ENCODE measurements at regions not wholly inside any gene's neighbourhood (a gene's known extent, or its start where the extent isn't known, plus 50 kb on each side); places are given as distances from the start of the nearest gene placed in this dataset.

DNA sequence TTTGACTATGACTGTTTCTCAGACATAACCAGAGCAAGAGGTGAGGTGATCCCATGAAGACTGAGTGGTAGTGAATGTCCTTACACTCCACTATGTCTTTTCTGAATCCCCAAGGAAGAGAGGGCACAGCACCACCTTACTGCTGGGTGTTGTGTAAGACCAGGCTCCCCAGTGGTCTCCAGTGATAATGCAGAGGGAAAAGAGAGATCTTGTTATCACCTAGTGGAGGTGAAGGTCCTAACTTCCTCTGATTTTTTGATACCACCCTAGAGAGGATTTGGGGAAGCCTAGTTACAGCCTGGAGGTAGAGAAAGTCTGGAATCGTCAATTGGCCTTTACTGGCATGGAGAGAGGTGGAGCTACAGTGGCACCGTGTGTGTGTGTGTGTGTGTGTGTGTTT lies 288.0 kb upstream of the BCHE start:
- no peaks in the 10 kb centered on the region for H3K27me3 ChIP-seq
- no peak overlapping the region for H3K4me3 ChIP-seq
- DNase-seq (ENCODE audit: low spot score in 2 of 2) = no peak
- no peaks in the 10 kb centered on the region for H3K36me3 ChIP-seq
- TF ChIP-seq, protein P1, sequence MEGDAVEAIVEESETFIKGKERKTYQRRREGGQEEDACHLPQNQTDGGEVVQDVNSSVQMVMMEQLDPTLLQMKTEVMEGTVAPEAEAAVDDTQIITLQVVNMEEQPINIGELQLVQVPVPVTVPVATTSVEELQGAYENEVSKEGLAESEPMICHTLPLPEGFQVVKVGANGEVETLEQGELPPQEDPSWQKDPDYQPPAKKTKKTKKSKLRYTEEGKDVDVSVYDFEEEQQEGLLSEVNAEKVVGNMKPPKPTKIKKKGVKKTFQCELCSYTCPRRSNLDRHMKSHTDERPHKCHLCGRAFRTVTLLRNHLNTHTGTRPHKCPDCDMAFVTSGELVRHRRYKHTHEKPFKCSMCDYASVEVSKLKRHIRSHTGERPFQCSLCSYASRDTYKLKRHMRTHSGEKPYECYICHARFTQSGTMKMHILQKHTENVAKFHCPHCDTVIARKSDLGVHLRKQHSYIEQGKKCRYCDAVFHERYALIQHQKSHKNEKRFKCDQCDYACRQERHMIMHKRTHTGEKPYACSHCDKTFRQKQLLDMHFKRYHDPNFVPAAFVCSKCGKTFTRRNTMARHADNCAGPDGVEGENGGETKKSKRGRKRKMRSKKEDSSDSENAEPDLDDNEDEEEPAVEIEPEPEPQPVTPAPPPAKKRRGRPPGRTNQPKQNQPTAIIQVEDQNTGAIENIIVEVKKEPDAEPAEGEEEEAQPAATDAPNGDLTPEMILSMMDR (IDR thresholded peaks at IDR 0.05) = no peak
- H3K9me3 ChIP-seq = no peaks in the 10 kb centered on the region
- H3K4me1 ChIP-seq = no peaks in the 10 kb centered on the region
- intact Hi-C loops (cut with DNase I) = no loop called here
- H3K27ac ChIP-seq = no peak overlapping the region

DNA sequence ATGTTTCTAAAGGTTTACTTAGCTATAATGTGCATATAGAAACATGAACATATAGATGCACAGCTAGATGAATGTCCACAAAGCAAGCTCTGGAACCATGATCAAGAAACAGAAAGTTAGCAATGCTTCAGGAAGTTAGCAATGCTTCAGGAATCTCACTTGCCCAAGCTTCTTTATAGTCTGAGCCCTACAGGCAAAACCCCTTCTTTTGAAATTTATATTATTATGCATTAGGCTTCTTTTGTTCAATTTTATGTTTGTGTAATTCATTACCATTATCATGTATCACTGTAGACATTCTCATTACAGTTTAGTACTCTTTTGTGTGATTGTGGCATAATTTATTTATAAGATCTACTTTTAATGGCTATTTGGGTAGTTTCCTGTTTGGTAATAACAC lies 286.4 kb upstream of the BCHE start:
- no peak overlapping the region for H3K27ac ChIP-seq
- H3K9me3 ChIP-seq = no peaks in the 10 kb centered on the region
- H3K4me1 ChIP-seq = no peaks in the 10 kb centered on the region
- H3K36me3 ChIP-seq = no peaks in the 10 kb centered on the region
- no peak overlapping the region for H3K4me3 ChIP-seq
- H3K27me3 ChIP-seq = no peaks in the 10 kb centered on the region
- TF ChIP-seq, protein P1 (IDR thresholded peaks at IDR 0.05) = no peak
- intact Hi-C loops (cut with DNase I) = no loop called here
- DNase-seq (ENCODE audit: low spot score in 2 of 2) = no peak

DNA sequence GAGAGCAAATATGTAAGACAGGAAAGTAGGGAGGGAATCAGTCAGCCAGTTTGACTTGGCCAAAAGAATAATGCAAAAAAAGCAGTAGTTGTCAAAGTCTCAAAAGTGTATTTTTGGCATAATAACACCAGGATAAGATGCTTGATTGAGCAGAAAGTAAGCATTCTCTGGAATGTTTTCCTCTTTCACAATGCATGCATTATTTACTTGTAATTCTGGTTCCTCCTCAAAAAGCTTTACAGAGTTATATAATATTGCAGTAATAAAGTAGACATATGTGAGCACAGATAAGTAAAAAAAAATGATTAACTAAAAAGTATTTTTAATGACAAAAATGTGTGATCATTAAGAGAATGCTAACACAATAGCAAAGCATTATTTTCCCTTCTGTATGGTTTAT lies 285.9 kb upstream of the BCHE start:
- H3K27ac ChIP-seq = no peak overlapping the region
- TF ChIP-seq, protein P1 (IDR thresholded peaks at IDR 0.05) = no peak
- H3K27me3 ChIP-seq = no peaks in the 10 kb centered on the region
- no peak overlapping the region for H3K4me3 ChIP-seq
- intact Hi-C loops (cut with DNase I) = no loop called here
- H3K9me3 ChIP-seq = no peaks in the 10 kb centered on the region
- no peaks in the 10 kb centered on the region for H3K36me3 ChIP-seq
- DNase-seq (ENCODE audit: low spot score in 2 of 2) = no peak
- no peaks in the 10 kb centered on the region for H3K4me1 ChIP-seq

DNA sequence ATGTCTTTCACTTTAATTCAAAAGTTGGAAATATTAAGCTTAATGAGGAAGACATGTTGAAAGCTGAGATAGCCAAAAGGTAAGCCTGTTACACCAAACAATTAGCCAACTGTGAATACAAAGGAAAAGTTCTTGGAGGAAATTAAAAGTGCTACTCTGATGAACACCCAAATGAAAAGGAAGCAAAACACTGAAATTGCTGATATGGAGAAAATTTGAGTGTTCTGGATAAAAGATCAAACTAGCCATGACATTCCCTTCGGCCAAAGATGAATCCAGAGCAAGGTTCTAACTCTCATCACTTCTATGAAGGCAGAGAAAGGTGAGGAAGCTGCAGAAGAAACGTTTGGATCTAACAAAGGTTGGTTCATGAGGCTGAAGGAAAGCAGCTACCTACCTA lies 280.8 kb upstream of the BCHE start:
- Histone ChIP-seq H3K27ac (no peak overlapping the region), H3K9me3 (no peaks in the 10 kb centered on the region), H3K36me3 (no peaks in the 10 kb centered on the region), H3K4me3 (no peak overlapping the region), H3K27me3 (no peaks in the 10 kb centered on the region), H3K4me1 (no peaks in the 10 kb centered on the region)
- DNase-seq (ENCODE audit: low spot score in 2 of 2) = no peak
- TF ChIP-seq, protein P1 (IDR thresholded peaks at IDR 0.05) = no peak
- intact Hi-C loops (cut with DNase I) = no loop called here

DNA sequence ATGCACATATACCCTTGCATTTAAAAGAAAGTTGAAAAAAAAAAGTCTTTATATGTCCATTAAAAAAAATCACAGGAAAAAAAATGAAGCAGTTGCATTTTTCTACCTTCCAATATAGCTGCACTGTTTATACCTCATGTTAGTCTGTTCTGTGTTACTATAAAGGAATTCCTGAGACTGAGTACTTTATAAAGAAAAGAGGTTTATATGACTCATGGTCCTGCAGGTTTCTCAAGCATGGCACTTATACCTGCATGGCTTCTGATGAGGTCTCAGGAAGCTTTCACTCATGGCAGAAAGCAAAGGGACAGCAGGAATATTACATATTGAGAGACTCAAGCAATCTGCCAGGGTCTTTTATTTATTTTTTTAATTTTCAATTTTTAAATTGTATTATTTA lies 277.2 kb upstream of the BCHE start:
- H3K36me3 ChIP-seq = no peaks in the 10 kb centered on the region
- intact Hi-C loops (cut with DNase I) = no loop called here
- TF ChIP-seq, protein P1 (IDR thresholded peaks at IDR 0.05) = no peak
- no peak overlapping the region for H3K27ac ChIP-seq
- H3K9me3 ChIP-seq = no peaks in the 10 kb centered on the region
- H3K27me3 ChIP-seq = no peaks in the 10 kb centered on the region
- H3K4me1 ChIP-seq = no peaks in the 10 kb centered on the region
- no peak overlapping the region for H3K4me3 ChIP-seq
- no peak for DNase-seq (ENCODE audit: low spot score in 2 of 2)

DNA sequence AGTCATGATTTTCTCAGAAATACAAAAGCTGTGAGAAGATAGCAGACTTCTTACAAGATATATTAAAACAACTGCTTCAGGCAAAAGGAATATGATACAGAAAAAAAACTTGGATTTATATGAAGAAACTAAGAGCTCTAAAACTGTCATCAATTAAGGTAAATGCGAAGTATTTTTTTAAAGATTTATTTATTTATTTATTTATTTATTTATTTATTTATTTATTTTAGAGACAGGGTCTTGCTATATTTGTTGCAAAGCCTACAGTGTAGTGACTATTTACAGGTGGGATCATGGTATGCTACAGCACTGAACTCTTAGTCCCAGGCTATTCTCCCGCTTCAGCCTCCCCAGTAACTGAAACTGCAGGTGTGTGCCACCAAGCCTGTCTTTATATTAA lies 274.3 kb upstream of the BCHE start:
- Histone ChIP-seq H3K4me1 (no peaks in the 10 kb centered on the region), H3K9me3 (no peaks in the 10 kb centered on the region), H3K27ac (no peak overlapping the region), H3K4me3 (no peak overlapping the region), H3K36me3 (no peaks in the 10 kb centered on the region), H3K27me3 (no peaks in the 10 kb centered on the region)
- no peak for DNase-seq (ENCODE audit: low spot score in 2 of 2)
- intact Hi-C loops (cut with DNase I) = no loop called here
- TF ChIP-seq, protein P1 (IDR thresholded peaks at IDR 0.05) = no peak

All from ascending aorta (tissue), 2 donors.